CD4-positive, alpha-beta T cell treated with Interferon alpha-2 for 1 hour (primary cell): ENCODE measurements at regions not wholly inside any gene's neighbourhood (a gene's known extent, or its start where the extent isn't known, plus 50 kb on each side); places are given as distances from the start of the nearest gene placed in this dataset.

ENCODE experiments used
- DNase-seq, 2 donors: peaks; one replicate each; pipeline ENCODE4 v3.0.0-alpha.2; 2020 to 2022

DNA sequence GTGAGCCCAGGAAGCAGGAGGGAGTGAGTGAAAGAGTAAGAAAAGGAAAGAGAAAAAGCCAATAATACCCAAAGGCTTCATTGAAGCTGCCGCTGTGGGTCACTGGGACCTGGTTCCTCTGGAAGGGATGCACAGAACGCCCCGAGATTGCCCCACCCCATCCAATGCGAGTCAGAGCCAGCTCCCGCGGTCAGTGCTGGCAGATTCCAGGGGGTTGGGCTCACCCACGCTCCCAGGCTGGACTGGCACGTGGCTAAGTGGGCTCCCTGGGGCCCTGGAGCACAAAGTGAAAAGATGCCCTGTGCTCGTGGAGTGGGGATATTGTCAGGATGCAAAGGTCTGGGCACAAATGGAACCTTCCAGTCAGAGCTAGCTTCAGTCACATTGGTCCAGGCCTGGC is 117.0 kb downstream of the OAT start:
- DNase-seq = no peak

- no peak for DNase-seq
Observed at GRCh38 chr10:124300735-124301134, 118.0 kb downstream of the OAT start.

GRCh38 chr10:124300224-124300623 is 118.5 kb downstream of the OAT start:
- no peak for DNase-seq

GRCh38 chr10:124299696-124300095 is 119.0 kb downstream of the OAT start:
- no peak for DNase-seq

GRCh38 chr10:124298891-124299290 is 119.8 kb downstream of the OAT start:
- no peak for DNase-seq

GRCh38 chr10:124296813-124297788 is 121.6 kb downstream of the OAT start:
- no peak for DNase-seq

GRCh38 chr10:124296121-124296812 is 122.5 kb downstream of the OAT start:
- DNase-seq = no peak

DNA sequence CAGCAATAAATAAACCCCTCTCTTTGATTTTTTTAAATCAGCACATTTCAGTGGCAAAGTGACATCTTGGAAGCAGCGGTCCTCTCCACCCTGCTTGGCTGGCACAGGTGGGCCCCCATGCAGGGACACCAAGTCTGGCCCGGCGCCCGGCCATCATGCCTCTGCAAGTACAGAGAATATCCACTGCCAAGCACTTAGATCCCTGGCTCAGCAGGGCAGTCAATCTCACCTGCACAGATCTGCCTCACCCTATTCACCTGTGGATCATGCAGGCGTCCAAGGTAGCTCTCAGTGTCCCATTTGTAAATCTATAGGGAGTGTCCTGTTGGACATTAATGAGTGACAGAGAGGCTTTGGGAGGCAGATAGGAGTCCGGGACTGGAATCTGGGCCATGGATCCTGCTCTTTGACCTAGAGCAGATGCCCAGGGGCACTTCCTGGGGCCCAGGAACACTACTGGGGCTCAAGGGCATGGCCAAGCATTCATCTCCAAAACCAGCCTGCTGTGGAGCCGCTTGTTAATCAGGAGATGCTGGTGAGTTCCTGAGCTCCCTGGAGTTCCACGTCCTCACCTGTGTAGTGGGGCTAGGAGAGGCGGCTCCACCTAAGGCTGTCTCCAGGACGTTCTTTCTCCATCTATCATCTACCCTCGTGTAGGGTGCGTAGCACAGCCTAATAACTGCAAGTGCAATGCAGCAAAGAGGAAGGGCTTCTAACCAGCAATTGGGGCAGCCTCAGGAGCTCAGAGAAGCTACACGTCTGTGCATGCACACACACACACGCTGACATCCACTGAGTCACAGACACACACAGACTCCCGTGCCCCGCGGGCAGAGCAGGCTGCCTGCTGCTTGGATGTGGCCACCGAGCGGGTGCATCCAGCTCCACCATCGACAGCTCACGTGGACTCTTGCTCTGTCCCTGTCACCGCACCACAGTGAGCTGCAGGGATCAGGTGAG is 123.6 kb downstream of the OAT start:
- DNase-seq = no peak

DNA sequence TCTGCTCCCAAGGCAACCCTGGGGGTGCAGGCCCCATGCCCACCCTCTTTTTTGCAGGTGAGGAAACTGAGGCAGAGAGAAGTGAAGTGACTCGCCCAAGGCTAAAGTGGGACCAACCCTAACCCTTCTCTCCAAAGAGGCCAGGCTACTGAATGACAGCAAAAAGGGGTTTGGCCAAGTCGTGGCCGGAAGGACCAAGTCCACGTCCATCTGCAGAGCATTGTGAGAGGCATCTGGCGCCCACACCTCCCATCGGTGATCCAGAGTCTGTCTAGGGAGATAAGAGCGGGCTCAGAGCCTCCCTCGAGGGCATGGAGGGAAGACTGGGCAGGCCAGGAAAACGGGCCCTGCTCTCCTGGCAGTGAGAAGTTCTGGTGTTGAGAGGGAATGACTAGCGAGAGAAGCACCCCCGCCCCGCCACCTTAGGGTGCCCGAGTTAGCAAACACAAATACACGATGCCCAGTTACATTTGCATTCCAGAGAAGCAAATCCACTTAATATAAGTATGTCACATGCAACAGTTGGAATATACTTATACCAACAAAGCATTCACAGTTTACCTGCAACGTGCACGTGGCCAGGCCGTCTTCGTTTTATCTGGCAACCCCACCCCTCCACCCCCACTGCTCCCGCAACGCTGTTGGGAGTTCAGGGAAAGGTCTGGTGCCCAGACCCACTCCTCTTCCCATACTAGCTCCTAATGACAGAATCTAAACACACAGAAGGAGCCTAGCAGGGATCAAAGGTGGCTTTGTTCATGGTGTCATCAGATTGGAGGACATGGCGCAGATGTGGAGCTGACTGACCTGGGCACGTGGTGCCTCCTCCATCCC is 124.9 kb downstream of the OAT start:
- DNase-seq = no peak

DNA sequence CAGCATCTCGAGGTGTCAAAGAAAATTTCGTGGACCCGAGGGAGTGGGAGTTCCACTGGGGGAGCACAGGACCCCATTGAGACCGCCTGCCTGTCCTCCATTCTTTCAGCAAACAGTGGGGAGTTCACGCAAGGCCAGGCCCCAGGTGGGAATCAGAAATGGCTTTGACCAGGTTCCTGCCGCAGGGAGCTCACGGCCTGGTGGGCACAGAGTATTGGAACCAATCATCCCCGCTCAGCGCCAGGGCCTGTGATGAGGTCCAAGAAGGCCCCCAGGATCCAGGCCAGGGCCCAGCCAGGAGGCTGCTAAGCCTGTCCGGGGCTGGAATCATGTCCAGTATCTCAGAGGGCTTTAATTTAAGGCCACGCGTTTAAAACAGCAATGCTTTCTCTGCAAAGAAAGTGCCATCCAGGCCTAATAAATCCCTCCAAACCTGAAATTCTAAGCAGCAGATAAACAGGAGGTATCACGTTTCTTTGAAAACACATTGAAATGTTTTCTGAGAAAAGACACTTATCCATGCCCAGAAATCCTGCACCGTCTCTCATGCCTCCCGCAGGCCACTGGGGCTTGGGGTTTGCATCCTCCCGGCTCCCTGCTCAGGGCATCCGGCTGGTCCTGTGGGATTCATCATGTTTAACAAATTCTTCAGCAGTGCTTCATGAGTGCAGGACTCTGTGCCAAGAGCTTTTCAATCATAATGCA is 125.7 kb downstream of the OAT start:
- no peak for DNase-seq

- peak in 1 of 2 donors; percentile 48 for DNase-seq
Observed at GRCh38 chr10:124291001-124291701, 127.6 kb downstream of the OAT start.

DNA sequence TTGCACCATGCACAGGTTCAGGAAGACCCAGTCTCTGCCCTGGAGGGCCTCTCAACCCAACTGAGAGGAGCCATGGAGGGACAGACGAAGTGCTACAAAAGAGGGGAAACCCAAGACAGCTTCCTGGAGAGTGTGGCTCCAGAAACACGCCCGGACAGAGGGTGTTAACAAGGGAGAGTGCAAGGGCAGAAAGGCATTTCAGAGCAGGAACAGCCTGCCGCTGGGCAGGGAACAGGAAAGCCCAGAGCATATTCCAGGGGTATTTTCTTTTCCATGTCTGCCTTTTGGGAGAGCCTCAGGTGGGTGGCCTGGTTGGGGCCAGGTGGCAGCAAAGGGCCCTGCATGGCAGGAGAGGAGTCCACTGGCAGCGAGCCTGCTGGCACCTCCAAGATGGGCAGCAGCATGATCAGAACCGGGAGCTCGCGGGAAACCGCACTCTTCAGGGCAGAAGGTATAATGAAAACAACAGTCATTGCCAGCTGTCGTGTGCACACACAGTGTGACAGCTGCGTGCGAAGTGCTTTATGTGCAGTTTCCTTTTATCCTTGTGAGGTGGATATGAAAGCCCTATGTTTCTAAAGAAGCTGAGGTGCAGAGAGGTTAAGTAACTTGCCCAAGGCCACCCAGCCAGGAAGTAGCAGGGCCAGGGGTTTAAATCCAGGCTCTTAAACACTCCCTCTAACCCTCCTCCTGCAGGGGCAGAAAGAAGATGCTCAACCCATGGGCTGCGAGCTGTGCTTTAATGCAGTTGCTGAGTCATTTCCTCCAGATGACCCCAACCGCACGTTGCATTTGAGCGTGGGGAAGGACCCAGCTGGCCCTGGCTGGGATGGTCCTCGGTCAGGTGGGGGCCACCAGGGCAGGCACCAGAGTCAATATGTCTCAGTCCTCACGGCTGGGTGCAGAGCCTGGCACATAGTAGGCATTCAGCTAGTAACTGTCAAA is 128.6 kb downstream of the OAT start:
- DNase-seq = peak in 1 of 2 donors; percentile 20

DNA sequence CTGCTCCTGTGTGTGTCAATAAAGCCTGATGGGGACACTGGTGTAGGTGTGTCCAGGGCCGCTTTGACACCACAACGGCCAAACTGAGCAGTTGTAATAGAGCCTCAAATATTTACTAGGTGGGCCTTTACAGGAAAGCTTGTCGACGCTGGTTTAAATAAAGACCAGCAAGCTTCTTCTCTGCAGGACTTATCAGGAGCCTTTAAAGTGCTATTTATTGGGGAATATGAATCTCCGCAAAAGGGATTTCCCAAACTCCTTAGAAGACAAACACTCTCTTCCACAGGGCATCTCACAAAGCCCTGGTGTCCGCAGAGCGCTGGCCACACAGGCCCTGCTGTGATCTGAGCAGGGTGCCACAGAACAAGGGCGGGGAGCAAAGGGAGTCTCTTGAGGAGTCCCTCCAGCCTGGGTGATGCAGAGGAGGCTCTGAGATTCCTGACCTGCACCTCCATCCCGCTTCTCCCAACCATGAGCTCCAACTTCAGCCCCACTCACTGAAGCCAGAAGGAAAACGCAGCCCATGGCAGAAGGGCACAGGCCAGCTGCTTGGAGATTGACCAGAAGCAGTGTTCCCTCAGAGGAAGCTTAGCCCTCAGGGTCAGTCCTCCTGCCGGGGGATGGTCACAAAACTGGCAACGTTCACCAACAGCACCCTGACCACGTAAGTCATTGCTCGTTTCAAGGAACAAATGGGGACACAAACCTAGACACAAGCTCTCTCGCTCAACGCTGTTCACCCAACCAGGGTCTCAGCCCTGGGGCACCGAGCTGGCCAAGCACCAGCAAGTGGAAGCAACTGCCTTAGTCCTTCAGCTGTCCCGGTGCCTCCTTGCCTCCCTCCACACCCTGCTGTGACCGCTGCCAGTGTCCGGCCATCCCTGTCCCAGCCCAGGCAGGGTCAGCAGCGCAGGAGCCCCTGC is 129.5 kb downstream of the OAT start:
- DNase-seq = no peak

DNA sequence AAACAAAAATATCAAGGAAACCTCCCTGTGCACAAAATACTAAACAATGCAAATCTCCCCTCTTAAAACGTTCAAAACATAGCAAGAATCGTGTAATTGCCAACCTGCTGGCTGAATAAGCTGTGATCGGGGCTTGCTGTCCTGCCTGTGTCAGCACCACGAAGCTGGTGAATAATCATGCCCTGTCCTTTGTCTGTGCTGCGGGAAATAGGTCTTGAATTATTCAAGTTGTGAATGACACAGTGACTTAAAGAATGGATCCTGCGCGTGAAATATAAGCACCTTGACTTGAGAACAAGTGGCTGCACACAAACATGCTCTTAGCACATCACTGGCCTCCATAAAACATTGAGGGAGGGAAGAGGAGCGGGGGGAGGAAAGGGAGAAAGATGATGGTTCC is 130.2 kb downstream of the OAT start:
- no peak for DNase-seq

DNA sequence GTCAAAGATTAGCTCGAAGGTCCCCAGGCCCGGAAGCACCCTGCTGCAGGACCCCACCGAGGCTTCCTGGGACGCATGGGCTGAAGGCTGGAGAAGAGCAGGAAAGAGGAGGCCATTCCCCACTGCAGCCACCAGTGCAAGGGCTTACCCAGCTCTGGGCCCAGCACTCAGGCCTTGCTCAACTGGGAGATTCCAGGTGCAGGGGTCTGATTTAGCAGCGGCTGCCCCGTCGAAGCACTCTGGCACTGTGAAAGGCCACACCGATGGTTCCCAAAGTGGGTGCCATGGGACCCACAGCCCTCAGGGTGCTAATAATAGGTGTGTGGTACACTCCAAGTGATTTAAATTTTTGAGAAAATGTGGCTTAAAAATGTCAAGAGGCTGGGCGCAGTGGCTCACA is 130.9 kb downstream of the OAT start:
- DNase-seq = no peak

GRCh38 chr10:124287071-124287685 is 131.5 kb downstream of the OAT start:
- no peak for DNase-seq

GRCh38 chr10:124286621-124287020 is 132.1 kb downstream of the OAT start:
- no peak for DNase-seq
